Endothelial cell (in vitro differentiated cells): ENCODE measurements at regions not wholly inside any gene's neighbourhood (a gene's known extent, or its start where the extent isn't known, plus 50 kb on each side); places are given as distances from the start of the nearest gene placed in this dataset.

ENCODE experiments used
- DNase-seq: peaks from one replicate; pipeline ENCODE4 v3.0.0; 2021; ENCODE audit warnings: low spot score
- H3K27ac Mint-ChIP-seq: one replicate; pipeline ENCODE4 v1.8.0; 2021; ENCODE audit warnings: mixed read lengths, inconsistent platforms; ENCODE audit not compliant: unreplicated experiment
- H3K27me3 Mint-ChIP-seq: one replicate; pipeline ENCODE4 v1.8.0; 2021; ENCODE audit warnings: mild to moderate bottlenecking, moderate library complexity, mixed read lengths, inconsistent platforms; ENCODE audit not compliant: unreplicated experiment
- H3K36me3 Mint-ChIP-seq: one replicate; pipeline ENCODE4 v1.8.0; 2021; ENCODE audit warnings: mild to moderate bottlenecking, low read depth, mixed read lengths, inconsistent platforms; ENCODE audit not compliant: unreplicated experiment
- H3K4me1 Mint-ChIP-seq: one replicate; pipeline ENCODE4 v1.8.0; 2021; ENCODE audit warnings: mild to moderate bottlenecking, mixed read lengths, inconsistent platforms; ENCODE audit not compliant: unreplicated experiment
- H3K4me3 Mint-ChIP-seq: one replicate; pipeline ENCODE4 v1.8.0; 2021; ENCODE audit warnings: mild to moderate bottlenecking, mixed read lengths, inconsistent platforms; ENCODE audit not compliant: unreplicated experiment
- H3K9me3 Mint-ChIP-seq: one replicate; pipeline ENCODE4 v1.8.0; 2021; ENCODE audit warnings: mixed read lengths, inconsistent platforms; ENCODE audit not compliant: unreplicated experiment
- TF ChIP-seq, protein P1 (sequence below): fragments of 200-600 bp; sonication (generic); IDR thresholded peaks from one replicate; pipeline ENCODE4 v1.5.0; 2021; ENCODE audit warnings: antibody characterized with exemption; ENCODE audit not compliant: unreplicated experiment

DNA sequence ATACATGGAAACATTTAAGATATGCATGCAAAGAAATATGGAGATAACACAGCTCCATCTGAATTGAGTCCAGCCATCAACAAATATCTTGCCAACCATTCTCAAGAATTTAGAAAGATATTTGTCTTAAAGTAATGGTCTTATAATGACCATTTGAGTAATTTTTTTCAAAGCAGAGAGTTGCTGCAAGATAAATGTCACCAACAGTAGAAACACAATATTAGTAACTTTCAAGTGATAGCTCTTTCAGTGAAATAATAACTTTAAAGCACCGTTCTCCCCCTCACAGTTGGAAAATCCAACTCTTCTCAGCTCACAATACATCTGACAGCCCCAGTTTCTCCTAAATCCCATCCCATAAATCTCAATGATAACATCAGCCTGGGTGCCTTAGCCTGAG, 481.0 kb upstream of the ADAMTS5 start:
- Mint-ChIP-seq H3K36me3 (no peaks in the 10 kb centered on the region), H3K27ac (no peak overlapping the region), H3K9me3 (no peaks in the 10 kb centered on the region), H3K4me1 (peaks cover 4% of the 10 kb centered on the region), H3K27me3 (peaks cover 2% of the 10 kb centered on the region), H3K4me3 (no peak overlapping the region)
- DNase-seq, result no peak
- TF ChIP-seq, protein P1, sequence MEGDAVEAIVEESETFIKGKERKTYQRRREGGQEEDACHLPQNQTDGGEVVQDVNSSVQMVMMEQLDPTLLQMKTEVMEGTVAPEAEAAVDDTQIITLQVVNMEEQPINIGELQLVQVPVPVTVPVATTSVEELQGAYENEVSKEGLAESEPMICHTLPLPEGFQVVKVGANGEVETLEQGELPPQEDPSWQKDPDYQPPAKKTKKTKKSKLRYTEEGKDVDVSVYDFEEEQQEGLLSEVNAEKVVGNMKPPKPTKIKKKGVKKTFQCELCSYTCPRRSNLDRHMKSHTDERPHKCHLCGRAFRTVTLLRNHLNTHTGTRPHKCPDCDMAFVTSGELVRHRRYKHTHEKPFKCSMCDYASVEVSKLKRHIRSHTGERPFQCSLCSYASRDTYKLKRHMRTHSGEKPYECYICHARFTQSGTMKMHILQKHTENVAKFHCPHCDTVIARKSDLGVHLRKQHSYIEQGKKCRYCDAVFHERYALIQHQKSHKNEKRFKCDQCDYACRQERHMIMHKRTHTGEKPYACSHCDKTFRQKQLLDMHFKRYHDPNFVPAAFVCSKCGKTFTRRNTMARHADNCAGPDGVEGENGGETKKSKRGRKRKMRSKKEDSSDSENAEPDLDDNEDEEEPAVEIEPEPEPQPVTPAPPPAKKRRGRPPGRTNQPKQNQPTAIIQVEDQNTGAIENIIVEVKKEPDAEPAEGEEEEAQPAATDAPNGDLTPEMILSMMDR, result no peak

DNA sequence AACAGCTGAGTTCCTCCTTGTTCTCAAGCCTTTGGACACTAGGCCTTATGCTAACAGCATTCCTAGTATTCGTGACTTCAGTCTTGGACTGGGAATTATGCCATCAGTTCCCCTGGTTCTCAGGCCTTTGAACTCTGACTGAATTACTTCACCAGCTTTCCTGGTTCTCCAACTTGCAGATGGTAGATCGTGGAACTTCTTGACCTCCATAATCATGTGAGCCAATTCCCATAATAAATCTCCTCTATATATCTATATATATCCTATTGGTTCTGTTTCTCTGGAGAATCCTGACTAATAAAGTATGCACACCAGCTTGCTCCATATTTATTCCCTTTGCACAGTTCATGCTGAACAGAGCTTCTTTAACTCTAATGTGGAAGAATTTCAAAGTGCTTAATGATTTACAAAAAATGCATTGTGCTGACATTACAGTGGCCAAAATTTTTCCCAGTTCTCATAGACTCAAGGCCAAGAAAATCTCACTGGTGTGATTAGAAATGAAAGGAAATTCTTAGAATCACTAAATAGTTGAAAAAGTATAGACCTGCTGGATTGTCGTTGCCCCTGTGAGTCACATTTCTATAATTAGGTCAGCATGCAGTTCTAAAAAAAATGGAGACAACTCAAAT, 462.9 kb upstream of the ADAMTS5 start:
- no peak overlapping the region for H3K4me3 Mint-ChIP-seq
- DNase-seq, result no peak
- peaks cover 2% of the 10 kb centered on the region for H3K27me3 Mint-ChIP-seq
- no peaks in the 10 kb centered on the region for H3K4me1 Mint-ChIP-seq
- H3K36me3 Mint-ChIP-seq, result no peaks in the 10 kb centered on the region
- no peak overlapping the region for H3K27ac Mint-ChIP-seq
- H3K9me3 Mint-ChIP-seq, result no peaks in the 10 kb centered on the region
- TF ChIP-seq, protein P1, result no peak

DNA sequence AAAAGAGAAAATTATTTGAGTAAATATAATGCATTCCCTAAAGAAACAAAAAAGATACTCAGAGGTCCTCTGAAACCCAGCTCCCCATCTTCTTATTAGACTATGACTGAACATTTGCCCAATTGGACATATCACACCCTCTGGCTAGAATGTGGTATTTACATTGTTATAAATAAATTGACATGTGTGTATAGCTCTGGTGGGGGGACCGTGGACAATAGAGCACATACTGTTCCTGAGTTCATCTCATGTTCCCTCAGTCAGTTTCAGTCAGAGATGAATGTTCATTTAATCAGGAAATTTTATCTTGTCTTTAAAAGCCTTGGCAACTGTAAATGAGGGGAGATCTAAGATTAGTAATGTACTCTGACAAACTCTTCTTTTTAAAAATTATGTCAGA, 459.3 kb upstream of the ADAMTS5 start:
- DNase-seq, result no peak
- Mint-ChIP-seq H3K4me1 (peaks cover 8% of the 10 kb centered on the region), H3K9me3 (no peaks in the 10 kb centered on the region), H3K27ac (no peak overlapping the region), H3K27me3 (peaks cover 5% of the 10 kb centered on the region), H3K36me3 (no peaks in the 10 kb centered on the region), H3K4me3 (no peak overlapping the region)
- TF ChIP-seq, protein P1, result no peak

DNA sequence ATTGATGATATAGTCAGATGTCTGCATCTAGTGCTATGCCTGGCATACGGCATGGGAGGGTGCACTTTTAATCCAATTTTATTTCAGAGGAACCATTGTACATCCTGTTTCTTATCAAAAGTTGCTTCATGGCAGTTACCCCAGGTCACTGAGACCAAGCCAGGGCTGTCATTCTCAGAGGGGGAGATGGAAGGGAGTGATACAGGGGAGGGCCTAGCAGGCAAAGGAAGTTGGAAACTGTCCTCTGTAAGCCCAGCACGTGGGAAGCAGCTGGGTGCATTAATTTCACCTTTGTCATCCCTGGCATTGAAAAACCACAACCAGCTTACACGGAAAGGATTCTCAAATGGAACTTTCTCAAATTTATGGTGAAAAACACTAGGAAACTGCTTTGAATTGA, 458.7 kb upstream of the ADAMTS5 start:
- TF ChIP-seq, protein P1, result no peak
- no peaks in the 10 kb centered on the region for H3K36me3 Mint-ChIP-seq
- H3K4me3 Mint-ChIP-seq, result no peak overlapping the region
- peaks cover 8% of the 10 kb centered on the region for H3K4me1 Mint-ChIP-seq
- H3K9me3 Mint-ChIP-seq, result no peaks in the 10 kb centered on the region
- no peak for DNase-seq
- H3K27me3 Mint-ChIP-seq, result peaks cover 5% of the 10 kb centered on the region
- H3K27ac Mint-ChIP-seq, result no peak overlapping the region

DNA sequence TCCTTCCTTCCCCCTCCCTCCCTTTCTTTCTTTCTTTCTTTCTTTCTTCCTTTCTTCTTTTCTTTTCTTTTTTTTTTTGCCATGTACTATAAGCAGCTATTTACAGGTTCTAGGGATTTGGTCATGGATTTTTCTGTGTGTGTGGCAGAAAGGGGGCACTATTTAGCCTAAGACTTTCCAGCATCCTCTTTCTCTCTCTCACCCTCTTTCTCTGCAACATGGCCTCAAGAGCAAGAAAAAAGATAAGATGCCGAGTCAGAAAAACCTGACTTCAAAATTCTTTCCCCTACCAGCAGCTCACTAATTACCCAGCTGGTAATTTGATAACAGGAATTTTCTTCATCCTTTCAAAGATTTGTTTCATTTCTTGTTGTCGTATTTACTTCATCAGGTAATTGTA, 458.3 kb upstream of the ADAMTS5 start:
- H3K4me3 Mint-ChIP-seq, result no peak overlapping the region
- H3K27ac Mint-ChIP-seq, result peak overlapping the region; percentile 64
- no peak for DNase-seq
- no peaks in the 10 kb centered on the region for H3K9me3 Mint-ChIP-seq
- peaks cover 5% of the 10 kb centered on the region for H3K27me3 Mint-ChIP-seq
- peaks cover 8% of the 10 kb centered on the region for H3K4me1 Mint-ChIP-seq
- H3K36me3 Mint-ChIP-seq, result no peaks in the 10 kb centered on the region
- TF ChIP-seq, protein P1, result no peak
